ENCODE measurements at regions not wholly inside any gene's neighbourhood (a gene's known extent, or its start where the extent isn't known, plus 50 kb on each side); places are given as distances from the start of the nearest gene placed in this dataset.

GRCh38 chr10:71066600-71066999 lies 145.8 kb upstream of the UNC5B start:
- DNase-seq: no peak

- peak in 2 of 51 donors; percentile 6 to 17 for DNase-seq
Measured at GRCh38 chr10:71067098-71067740, 145.2 kb upstream of the UNC5B start.

GRCh38 chr10:71068861-71069271 lies 143.5 kb upstream of the UNC5B start:
- DNase-seq: peak in 28 of 51 donors; percentile 5 to 72 (median 30)

- no peak for DNase-seq
Measured at GRCh38 chr10:71069909-71070666, 142.3 kb upstream of the UNC5B start.

GRCh38 chr10:71070741-71071140 lies 141.6 kb upstream of the UNC5B start:
- no peak for DNase-seq

GRCh38 chr10:71072131-71072822 lies 140.1 kb upstream of the UNC5B start:
- no peak for DNase-seq

GRCh38 chr10:71072823-71073210 lies 139.6 kb upstream of the UNC5B start:
- DNase-seq: no peak

GRCh38 chr10:71073451-71074175 lies 138.8 kb upstream of the UNC5B start:
- DNase-seq: no peak

GRCh38 chr10:71074176-71074755 lies 138.1 kb upstream of the UNC5B start:
- no peak for DNase-seq

GRCh38 chr10:71075086-71075758 lies 137.1 kb upstream of the UNC5B start:
- DNase-seq: peak in 6 of 51 donors; percentile 11 to 32 (median 16)

- DNase-seq: no peak
Measured at GRCh38 chr10:71075759-71076472, 136.5 kb upstream of the UNC5B start.

GRCh38 chr10:71076473-71077142 lies 135.8 kb upstream of the UNC5B start:
- DNase-seq: peak in 1 of 51 donors; percentile 16

- DNase-seq: no peak
Measured at GRCh38 chr10:71077143-71077581, 135.2 kb upstream of the UNC5B start.

- DNase-seq: no peak
Measured at GRCh38 chr10:71077796-71078453, 134.4 kb upstream of the UNC5B start.

- DNase-seq: no peak
Measured at GRCh38 chr10:71078454-71079145, 133.8 kb upstream of the UNC5B start.

- DNase-seq: no peak
Measured at GRCh38 chr10:71079761-71080380, 132.5 kb upstream of the UNC5B start.

GRCh38 chr10:71080381-71081228 lies 131.8 kb upstream of the UNC5B start:
- DNase-seq: no peak
